OCI-LY3 (cell line): ENCODE measurements at regions not wholly inside any gene's neighbourhood (a gene's known extent, or its start where the extent isn't known, plus 50 kb on each side); places are given as distances from the start of the nearest gene placed in this dataset.

Experiments used
- H2AFZ ChIP-seq: fragments of 200-600, 300-600 bp; shearing (Covaris generic); 2 replicates; pipeline ENCODE4 v1.6.0; 2014; ENCODE audit warnings: antibody characterized with exemption, low read depth, low read length
- H3K27ac ChIP-seq: fragments of 200-600, 300-600 bp; sonication (generic); 2 replicates; pipeline ENCODE4 v1.5.1; 2014; ENCODE audit warnings: mild to moderate bottlenecking, low read length, moderate library complexity, mixed read lengths
- H3K27me3 ChIP-seq: fragments of 200-600, 300-600 bp; sonication (generic); 2 replicates; pipeline ENCODE4 v1.6.1; 2014; ENCODE audit warnings: low read depth, low read length, mixed read lengths
- H3K36me3 ChIP-seq: fragments of 200-600, 300-600 bp; sonication (generic); replicated peaks from 2 replicates; pipeline ENCODE3; 2014; ENCODE audit warnings: low read depth, low read length, mixed read lengths
- H3K4me1 ChIP-seq: fragments of 300-600, 200-600 bp; sonication (generic); 2 replicates; pipeline ENCODE4 v1.6.1; 2014; ENCODE audit warnings: low read length, mixed read lengths
- H3K4me2 ChIP-seq: fragments of 200-600, 300-600 bp; sonication (generic); 2 replicates; pipeline ENCODE4 v1.6.1; 2014; ENCODE audit warnings: low read length, mixed read lengths
- H3K4me3 ChIP-seq: fragments of 300-600, 200-600 bp; sonication (generic); 2 replicates; pipeline ENCODE4 v1.5.1; 2014; ENCODE audit warnings: antibody characterized with exemption, mild to moderate bottlenecking, low read length, moderate library complexity
- H3K79me2 ChIP-seq: fragments of 300-600, 200-600 bp; shearing (Covaris generic); 2 replicates; pipeline ENCODE4 v1.6.1; 2014; ENCODE audit warnings: mild to moderate bottlenecking, low read length, mixed read lengths
- H3K9ac ChIP-seq: fragments of 300-600, 200-600 bp; shearing (Covaris generic); 2 replicates; pipeline ENCODE4 v1.6.0; 2014; ENCODE audit warnings: mild to moderate bottlenecking, low read length, moderate library complexity
- H3K9me3 ChIP-seq: fragments of 200-600, 300-600 bp; shearing (Covaris generic); 2 replicates; pipeline ENCODE4 v1.6.1; 2014; ENCODE audit warnings: low read length, mixed read lengths; ENCODE audit not compliant: insufficient read depth
- H4K20me1 ChIP-seq: fragments of 200-600, 300-600 bp; sonication (generic); 2 replicates; pipeline ENCODE4 v1.6.1; 2016; ENCODE audit warnings: low read length, mixed read lengths; ENCODE audit not compliant: insufficient read depth
- CTCF ChIP-seq: fragments of 200-600, 300-600 bp; sonication (generic); IDR thresholded peaks from 2 replicates; pipeline ENCODE4 v1.5.1; 2014; ENCODE audit warnings: antibody characterized with exemption, low read length, low read depth
- EZH2phosphoT487 ChIP-seq: fragments of 200-600 bp; shearing (Covaris generic); IDR thresholded peaks from 2 replicates; pipeline ENCODE4 v1.6.1; 2018; ENCODE audit warnings: antibody characterized with exemption, mixed run types, low read depth

GRCh38 chr3:64747679-64748078 lies 59.9 kb upstream of the ADAMTS9 start:
- Histone ChIP-seq H3K4me1 (no peaks in the 10 kb centered on the region), H3K4me2 (no peak overlapping the region), H3K27me3 (no peaks in the 10 kb centered on the region), H3K36me3 (no peaks in the 10 kb centered on the region), H3K9me3 (no peaks in the 10 kb centered on the region), H2AFZ (no peak overlapping the region), H3K4me3 (no peak overlapping the region), H3K79me2 (no peaks in the 10 kb centered on the region), H3K27ac (no peak overlapping the region), H3K9ac (no peak overlapping the region), H4K20me1 (no peaks in the 10 kb centered on the region)
- no peak for TF ChIP-seq EZH2phosphoT487
- no peak for TF ChIP-seq CTCF

- Histone ChIP-seq H2AFZ (no peak overlapping the region), H3K27ac (no peak overlapping the region), H3K9ac (no peak overlapping the region), H3K4me2 (no peak overlapping the region), H3K4me1 (no peaks in the 10 kb centered on the region), H3K36me3 (no peaks in the 10 kb centered on the region), H3K4me3 (no peak overlapping the region), H3K79me2 (no peaks in the 10 kb centered on the region), H3K27me3 (no peaks in the 10 kb centered on the region), H3K9me3 (no peaks in the 10 kb centered on the region), H4K20me1 (no peaks in the 10 kb centered on the region)
- TF ChIP-seq EZH2phosphoT487 (no peak), CTCF (no peak)
Observed at GRCh38 chr3:64743887-64744243, 56.1 kb upstream of the ADAMTS9 start.

GRCh38 chr3:64743156-64743886 lies 55.5 kb upstream of the ADAMTS9 start:
- H3K9me3 ChIP-seq = no peaks in the 10 kb centered on the region
- no peaks in the 10 kb centered on the region for H3K36me3 ChIP-seq
- no peak overlapping the region for H3K4me3 ChIP-seq
- TF ChIP-seq EZH2phosphoT487 = no peak
- no peak for TF ChIP-seq CTCF
- no peak overlapping the region for H3K4me2 ChIP-seq
- no peak overlapping the region for H3K27ac ChIP-seq
- no peaks in the 10 kb centered on the region for H3K79me2 ChIP-seq
- H3K4me1 ChIP-seq = no peaks in the 10 kb centered on the region
- H4K20me1 ChIP-seq = no peaks in the 10 kb centered on the region
- no peak overlapping the region for H3K9ac ChIP-seq
- no peak overlapping the region for H2AFZ ChIP-seq
- no peaks in the 10 kb centered on the region for H3K27me3 ChIP-seq

- Histone ChIP-seq H3K36me3 (no peaks in the 10 kb centered on the region), H3K79me2 (no peaks in the 10 kb centered on the region), H3K9ac (no peak overlapping the region), H3K4me3 (no peak overlapping the region), H2AFZ (no peak overlapping the region), H3K27me3 (no peaks in the 10 kb centered on the region), H3K9me3 (no peaks in the 10 kb centered on the region), H4K20me1 (no peaks in the 10 kb centered on the region), H3K4me1 (no peaks in the 10 kb centered on the region), H3K27ac (no peak overlapping the region), H3K4me2 (no peak overlapping the region)
- TF ChIP-seq EZH2phosphoT487 = no peak
- no peak for TF ChIP-seq CTCF
Observed at GRCh38 chr3:64741341-64741740, 53.5 kb upstream of the ADAMTS9 start.
